ENCODE measurements at regions not wholly inside any gene's neighbourhood (a gene's known extent, or its start where the extent isn't known, plus 50 kb on each side); places are given as distances from the start of the nearest gene placed in this dataset.

DNA sequence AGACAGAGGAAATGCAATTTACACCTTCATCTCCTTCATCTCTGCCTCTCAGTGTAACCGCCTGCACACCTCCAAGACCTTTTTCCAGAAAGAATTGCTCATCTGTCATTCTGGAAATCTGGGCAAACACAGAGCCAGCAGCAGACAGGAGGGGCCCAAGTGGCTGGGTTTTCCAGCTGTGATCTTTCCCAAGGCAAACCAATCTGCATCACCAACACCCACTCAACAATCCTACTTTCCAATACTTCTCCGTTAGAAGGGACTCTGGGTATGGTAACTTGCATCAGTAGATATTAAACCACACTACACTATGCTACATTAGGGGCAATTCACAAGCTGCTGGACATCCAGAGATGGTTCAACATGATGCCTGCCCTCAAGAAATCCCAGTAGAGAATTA, 781.8 kb upstream of the AUTS2 start:
- Histone ChIP-seq H3K27ac (ENCODE audit: low read length) (no peak overlapping the region), H4K20me1 (ENCODE audit: insufficient read depth, low read length) (no peaks in the 10 kb centered on the region), H3K9me3 (ENCODE audit: insufficient read depth, low read length) (no peaks in the 10 kb centered on the region), H3K36me3 (replicated peaks; ENCODE audit: low read depth, low read length) (no peaks in the 10 kb centered on the region), H3K9ac (ENCODE audit: low read length) (no peak overlapping the region), H3K4me3 (ENCODE audit: low read length) (no peak overlapping the region), H3K4me2 (ENCODE audit: low read length) (no peak overlapping the region), H3K79me2 (ENCODE audit: low read length) (no peaks in the 10 kb centered on the region), H3K27me3 (ENCODE audit: low read depth, low read length) (no peaks in the 10 kb centered on the region), H2AFZ (ENCODE audit: low read depth, low read length) (no peak overlapping the region), H3K4me1 (ENCODE audit: low read length) (no peaks in the 10 kb centered on the region)
- TF ChIP-seq, protein P1, sequence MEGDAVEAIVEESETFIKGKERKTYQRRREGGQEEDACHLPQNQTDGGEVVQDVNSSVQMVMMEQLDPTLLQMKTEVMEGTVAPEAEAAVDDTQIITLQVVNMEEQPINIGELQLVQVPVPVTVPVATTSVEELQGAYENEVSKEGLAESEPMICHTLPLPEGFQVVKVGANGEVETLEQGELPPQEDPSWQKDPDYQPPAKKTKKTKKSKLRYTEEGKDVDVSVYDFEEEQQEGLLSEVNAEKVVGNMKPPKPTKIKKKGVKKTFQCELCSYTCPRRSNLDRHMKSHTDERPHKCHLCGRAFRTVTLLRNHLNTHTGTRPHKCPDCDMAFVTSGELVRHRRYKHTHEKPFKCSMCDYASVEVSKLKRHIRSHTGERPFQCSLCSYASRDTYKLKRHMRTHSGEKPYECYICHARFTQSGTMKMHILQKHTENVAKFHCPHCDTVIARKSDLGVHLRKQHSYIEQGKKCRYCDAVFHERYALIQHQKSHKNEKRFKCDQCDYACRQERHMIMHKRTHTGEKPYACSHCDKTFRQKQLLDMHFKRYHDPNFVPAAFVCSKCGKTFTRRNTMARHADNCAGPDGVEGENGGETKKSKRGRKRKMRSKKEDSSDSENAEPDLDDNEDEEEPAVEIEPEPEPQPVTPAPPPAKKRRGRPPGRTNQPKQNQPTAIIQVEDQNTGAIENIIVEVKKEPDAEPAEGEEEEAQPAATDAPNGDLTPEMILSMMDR (IDR thresholded peaks at IDR 0.05; ENCODE audit: low read depth, low read length) = no peak
- no peak for TF ChIP-seq EZH2phosphoT487 (IDR thresholded peaks at IDR 0.05; ENCODE audit: low read depth)

- H2AFZ ChIP-seq (ENCODE audit: low read depth, low read length) = no peak overlapping the region
- H3K27me3 ChIP-seq (ENCODE audit: low read depth, low read length) = no peaks in the 10 kb centered on the region
- no peaks in the 10 kb centered on the region for H3K4me1 ChIP-seq (ENCODE audit: low read length)
- H3K36me3 ChIP-seq (replicated peaks; ENCODE audit: low read depth, low read length) = no peaks in the 10 kb centered on the region
- TF ChIP-seq, protein P1 (IDR thresholded peaks at IDR 0.05; ENCODE audit: low read depth, low read length) = no peak
- TF ChIP-seq EZH2phosphoT487 (IDR thresholded peaks at IDR 0.05; ENCODE audit: low read depth) = no peak
- no peak overlapping the region for H3K4me2 ChIP-seq (ENCODE audit: low read length)
- no peak overlapping the region for H3K27ac ChIP-seq (ENCODE audit: low read length)
- H3K4me3 ChIP-seq (ENCODE audit: low read length) = no peak overlapping the region
- no peaks in the 10 kb centered on the region for H3K9me3 ChIP-seq (ENCODE audit: insufficient read depth, low read length)
- no peaks in the 10 kb centered on the region for H3K79me2 ChIP-seq (ENCODE audit: low read length)
- H3K9ac ChIP-seq (ENCODE audit: low read length) = no peak overlapping the region
- H4K20me1 ChIP-seq (ENCODE audit: insufficient read depth, low read length) = no peaks in the 10 kb centered on the region
Measured at GRCh38 chr7:68820321-68820720, 778.0 kb upstream of the AUTS2 start.

DNA sequence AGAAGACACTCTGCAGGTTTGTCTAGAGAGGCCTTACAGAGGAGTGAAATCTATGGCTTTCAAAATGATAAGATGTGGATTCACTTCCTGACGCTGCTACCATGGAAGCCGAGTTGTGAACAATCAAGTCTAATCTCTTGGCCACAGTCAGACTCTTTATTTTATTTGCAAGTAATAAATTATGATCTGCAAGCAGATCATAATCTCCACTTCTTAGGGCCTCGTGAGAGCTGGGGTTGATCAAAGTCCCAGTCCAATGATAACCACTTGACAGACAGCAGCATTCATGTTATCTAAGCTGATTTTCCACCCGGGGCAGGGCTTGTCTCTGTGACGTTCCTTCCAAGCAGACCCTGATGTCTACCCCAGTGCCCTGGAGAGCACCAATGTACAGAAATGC, 776.4 kb upstream of the AUTS2 start:
- Histone ChIP-seq H2AFZ (ENCODE audit: low read depth, low read length) (no peak overlapping the region), H3K4me2 (ENCODE audit: low read length) (no peak overlapping the region), H4K20me1 (ENCODE audit: insufficient read depth, low read length) (no peaks in the 10 kb centered on the region), H3K79me2 (ENCODE audit: low read length) (no peaks in the 10 kb centered on the region), H3K36me3 (replicated peaks; ENCODE audit: low read depth, low read length) (no peaks in the 10 kb centered on the region), H3K9me3 (ENCODE audit: insufficient read depth, low read length) (no peaks in the 10 kb centered on the region), H3K27ac (ENCODE audit: low read length) (no peak overlapping the region), H3K4me3 (ENCODE audit: low read length) (no peak overlapping the region), H3K4me1 (ENCODE audit: low read length) (no peaks in the 10 kb centered on the region), H3K27me3 (ENCODE audit: low read depth, low read length) (no peaks in the 10 kb centered on the region), H3K9ac (ENCODE audit: low read length) (no peak overlapping the region)
- TF ChIP-seq, protein P1 (IDR thresholded peaks at IDR 0.05; ENCODE audit: low read depth, low read length) = no peak
- no peak for TF ChIP-seq EZH2phosphoT487 (IDR thresholded peaks at IDR 0.05; ENCODE audit: low read depth)

DNA sequence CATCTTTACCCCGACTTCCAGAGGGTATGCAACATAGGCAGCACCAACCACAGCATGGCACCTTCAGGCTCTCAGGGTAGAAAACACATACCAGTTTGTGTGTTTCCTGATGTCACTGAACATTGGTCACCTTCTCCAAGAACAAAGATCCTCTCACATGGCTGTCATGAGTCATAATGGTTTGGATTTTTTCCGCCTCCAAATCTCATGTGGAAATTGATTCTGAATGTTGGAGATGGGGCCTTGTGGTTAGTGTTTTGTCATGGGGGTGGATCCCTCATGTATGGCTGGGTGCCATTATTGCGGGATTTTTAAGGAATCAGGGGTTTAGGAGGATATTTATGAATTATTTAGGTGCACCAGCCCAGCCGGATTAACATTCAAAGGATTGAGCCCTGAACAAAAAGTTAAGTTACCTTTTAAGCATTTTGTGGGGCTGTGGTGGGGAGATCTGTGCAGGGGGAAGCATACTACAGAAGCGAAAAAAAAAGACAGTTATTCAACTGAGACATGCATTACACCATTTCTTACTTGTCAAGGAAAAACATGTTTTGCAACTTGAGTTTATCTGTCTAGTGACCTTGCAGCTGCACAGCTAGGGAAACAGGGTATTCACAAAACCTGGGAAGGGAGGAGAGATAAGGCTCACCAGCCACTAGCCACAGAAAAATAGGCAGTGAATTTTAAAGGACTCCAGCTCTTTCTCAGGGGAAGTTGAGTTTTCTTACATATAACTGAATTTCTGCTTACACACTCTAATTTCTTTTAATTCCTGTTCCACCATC, 774.1 kb upstream of the AUTS2 start:
- no peaks in the 10 kb centered on the region for H3K36me3 ChIP-seq (replicated peaks; ENCODE audit: low read depth, low read length)
- no peaks in the 10 kb centered on the region for H3K27me3 ChIP-seq (ENCODE audit: low read depth, low read length)
- H3K9me3 ChIP-seq (ENCODE audit: insufficient read depth, low read length) = no peaks in the 10 kb centered on the region
- no peaks in the 10 kb centered on the region for H4K20me1 ChIP-seq (ENCODE audit: insufficient read depth, low read length)
- H3K27ac ChIP-seq (ENCODE audit: low read length) = no peak overlapping the region
- H3K4me1 ChIP-seq (ENCODE audit: low read length) = no peaks in the 10 kb centered on the region
- TF ChIP-seq, protein P1 (IDR thresholded peaks at IDR 0.05; ENCODE audit: low read depth, low read length) = no peak
- TF ChIP-seq EZH2phosphoT487 (IDR thresholded peaks at IDR 0.05; ENCODE audit: low read depth) = no peak
- no peak overlapping the region for H3K4me3 ChIP-seq (ENCODE audit: low read length)
- H3K4me2 ChIP-seq (ENCODE audit: low read length) = no peak overlapping the region
- H3K9ac ChIP-seq (ENCODE audit: low read length) = no peak overlapping the region
- H2AFZ ChIP-seq (ENCODE audit: low read depth, low read length) = no peak overlapping the region
- H3K79me2 ChIP-seq (ENCODE audit: low read length) = no peaks in the 10 kb centered on the region

All from OCI-LY3 (cell line).